Common myeloid progenitor, CD34-positive (primary cell): ENCODE measurements at regions not wholly inside any gene's neighbourhood (a gene's known extent, or its start where the extent isn't known, plus 50 kb on each side); places are given as distances from the start of the nearest gene placed in this dataset.

Experiments used
- CTCF ChIA-PET: fragments of 350-600 bp; sonication (Branson Sonifier 250); formaldehyde crosslinking; loops from one replicate; lab custom pipeline; 2021; ENCODE audit warnings: antibody characterized with exemption; lab: Charles Lee
- POLR2A ChIA-PET: fragments of 350-600 bp; sonication (Branson Sonifier 250); formaldehyde crosslinking; loops from one replicate; lab custom pipeline; 2021; ENCODE audit warnings: antibody characterized with exemption; lab: Charles Lee
- DNase-seq, 3 donors: peaks; one replicate each; pipeline versions ENCODE4 v3.0.0 to v3.0.0-alpha.2; 2013
- H3K27ac ChIP-seq, 2 experiments: 1 replicate in 1 of 2; 2 replicates in 1 of 2; pipeline ENCODE4 v1.7.0; 2013; ENCODE audit warnings: inconsistent platforms in 2 of 2, low read length in 2 of 2, mild to moderate bottlenecking in 2 of 2, low read depth in 1 of 2, moderate library complexity in 1 of 2; ENCODE audit not compliant: severe bottlenecking in 2 of 2, insufficient read depth in 1 of 2, poor library complexity in 1 of 2
- H3K27me3 ChIP-seq, 5 experiments: replicated peaks in 2 of 5; 1 replicate in 3 of 5; 2 replicates in 2 of 5; pipeline versions ENCODE4 v1.6.1 to v1.7.0; 2013; ENCODE audit warnings: low read length in 4 of 5, mild to moderate bottlenecking in 2 of 5, moderate library complexity in 2 of 5, inconsistent platforms in 1 of 5; ENCODE audit not compliant: insufficient read depth in 5 of 5, control insufficient read depth in 4 of 5
- H3K36me3 ChIP-seq, 4 experiments: 1 replicate in 2 of 4; 2 replicates in 2 of 4; pipeline versions ENCODE4 v1.6.1 to v1.7.0; 2013; ENCODE audit warnings: low read length in 3 of 4, control low read depth in 1 of 4, mild to moderate bottlenecking in 1 of 4; ENCODE audit not compliant: control insufficient read depth in 4 of 4, insufficient read depth in 4 of 4
- H3K4me1 ChIP-seq, 4 experiments: 1 replicate in 3 of 4; 2 replicates in 1 of 4; pipeline versions ENCODE4 v1.6.1 to v1.7.1; 2013; ENCODE audit warnings: low read length in 3 of 4, mild to moderate bottlenecking in 3 of 4, control low read depth in 1 of 4, inconsistent platforms in 1 of 4, moderate library complexity in 1 of 4; ENCODE audit not compliant: control insufficient read depth in 4 of 4, insufficient read depth in 4 of 4; ENCODE audit errors: control extremely low read depth in 1 of 4
- H3K4me3 ChIP-seq, 7 experiments: 1 replicate in 4 of 7; 2 replicates in 3 of 7; pipeline versions ENCODE4 v1.5.1 to v1.7.0; 2013; ENCODE audit warnings: mild to moderate bottlenecking in 7 of 7, low read length in 6 of 7, moderate library complexity in 6 of 7, inconsistent platforms in 2 of 7, low read depth in 2 of 7, control low read depth in 1 of 7; ENCODE audit not compliant: insufficient read depth in 4 of 7, control insufficient read depth in 1 of 7; ENCODE audit errors: extremely low read depth in 1 of 7
- H3K9me3 ChIP-seq, 5 experiments: 1 replicate in 4 of 5; 2 replicates in 1 of 5; pipeline versions ENCODE4 v1.6.1 to v1.7.1; 2013; ENCODE audit warnings: low read length in 4 of 5, mild to moderate bottlenecking in 2 of 5, inconsistent platforms in 1 of 5, low read depth in 1 of 5, moderate library complexity in 1 of 5; ENCODE audit not compliant: control insufficient read depth in 4 of 5, insufficient read depth in 2 of 5; ENCODE audit errors: control extremely low read depth in 1 of 5
- WGBS: methylation state at CpG from one replicate; pipeline ENCODE4 v1.1.5; 2013; ENCODE audit not compliant: insufficient coverage; 5-methylcytosine and 5-hydroxymethylcytosine counted together

GRCh38 chr5:164763206-164763605 lies 1257.8 kb downstream of the MAT2B start:
- Histone ChIP-seq H3K36me3 (no peaks in the 10 kb centered on the region), H3K9me3 (no peaks in the 10 kb centered on the region), H3K4me3 (no peak overlapping the region), H3K27ac (no peak overlapping the region), H3K4me1 (peaks cover 0 to 2% (median 0%) of the 10 kb centered on the region in 4 experiments), H3K27me3 (no peaks in the 10 kb centered on the region)
- POLR2A ChIA-PET: interaction anchor here (0.6 kb wide), 1 partner anchor 949 kb away, joined by 3 read pairs; no protein-coding TSS in a partner anchor
- no peak for DNase-seq
- WGBS: 64% methylated on average over 2 of the region's 2 CpGs
- CTCF ChIA-PET: no interaction called here

GRCh38 chr5:164772122-164772521 lies 1266.7 kb downstream of the MAT2B start:
- no peak for DNase-seq
- no peaks in the 10 kb centered on the region for H3K9me3 ChIP-seq
- H3K4me1 ChIP-seq: no peaks in the 10 kb centered on the region
- H3K4me3 ChIP-seq: no peak overlapping the region
- no peak overlapping the region for H3K27ac ChIP-seq
- H3K36me3 ChIP-seq: no peaks in the 10 kb centered on the region
- no peaks in the 10 kb centered on the region for H3K27me3 ChIP-seq
- 100% methylated on average over 1 of the region's 3 CpGs for WGBS
- ChIA-PET POLR2A (no interaction called here), CTCF (no interaction called here)

- Histone ChIP-seq H3K27me3 (no peaks in the 10 kb centered on the region), H3K27ac (no peak overlapping the region), H3K9me3 (no peaks in the 10 kb centered on the region), H3K4me1 (no peaks in the 10 kb centered on the region), H3K36me3 (no peaks in the 10 kb centered on the region), H3K4me3 (no peak overlapping the region)
- no CpG with 5 or more reads among the region's 3 CpGs for WGBS
- CTCF ChIA-PET: no interaction called here
- POLR2A ChIA-PET: no interaction called here
- no peak for DNase-seq
These were observed 1278.8 kb downstream of the MAT2B start for GRCh38 chr5:164784230-164784629.

GRCh38 chr5:164798110-164798509 lies 1292.7 kb downstream of the MAT2B start:
- Histone ChIP-seq H3K36me3 (no peaks in the 10 kb centered on the region), H3K27ac (no peak overlapping the region), H3K4me1 (no peaks in the 10 kb centered on the region), H3K9me3 (peaks cover 0 to 13% (median 7%) of the 10 kb centered on the region in 5 experiments), H3K27me3 (no peaks in the 10 kb centered on the region), H3K4me3 (no peak overlapping the region)
- CTCF ChIA-PET: no interaction called here
- WGBS: 80% methylated on average over 1 of the region's 3 CpGs
- POLR2A ChIA-PET: no interaction called here
- DNase-seq: no peak

GRCh38 chr5:164799391-164799790 lies 1294.0 kb downstream of the MAT2B start:
- no peak overlapping the region for H3K4me3 ChIP-seq
- POLR2A ChIA-PET: no interaction called here
- H3K36me3 ChIP-seq: no peaks in the 10 kb centered on the region
- no peaks in the 10 kb centered on the region for H3K4me1 ChIP-seq
- no peak overlapping the region for H3K27ac ChIP-seq
- CTCF ChIA-PET: no interaction called here
- H3K9me3 ChIP-seq: peaks cover 0 to 13% (median 7%) of the 10 kb centered on the region in 5 experiments
- DNase-seq: no peak
- H3K27me3 ChIP-seq: no peaks in the 10 kb centered on the region
- WGBS: 100% methylated on average over 2 of the region's 2 CpGs

GRCh38 chr5:164801910-164802309 lies 1296.5 kb downstream of the MAT2B start:
- H3K27me3 ChIP-seq: no peaks in the 10 kb centered on the region
- ChIA-PET POLR2A (no interaction called here), CTCF (no interaction called here)
- H3K27ac ChIP-seq: no peak overlapping the region
- H3K9me3 ChIP-seq: peaks cover 0 to 13% (median 7%) of the 10 kb centered on the region in 5 experiments
- 100% methylated on average over 3 of the region's 4 CpGs for WGBS
- no peaks in the 10 kb centered on the region for H3K36me3 ChIP-seq
- no peak for DNase-seq
- H3K4me1 ChIP-seq: no peaks in the 10 kb centered on the region
- no peak overlapping the region for H3K4me3 ChIP-seq

GRCh38 chr5:164809821-164810220 lies 1304.4 kb downstream of the MAT2B start:
- Histone ChIP-seq H3K9me3 (no peaks in the 10 kb centered on the region), H3K27me3 (no peaks in the 10 kb centered on the region), H3K4me1 (no peaks in the 10 kb centered on the region), H3K36me3 (no peaks in the 10 kb centered on the region), H3K4me3 (no peak overlapping the region), H3K27ac (no peak overlapping the region)
- CTCF ChIA-PET: no interaction called here
- no peak for DNase-seq
- POLR2A ChIA-PET: no interaction called here
